VCaP (cell line): ENCODE measurements at regions not wholly inside any gene's neighbourhood (a gene's known extent, or its start where the extent isn't known, plus 50 kb on each side); places are given as distances from the start of the nearest gene placed in this dataset.

Experiments
- H3K27ac ChIP-seq: fragments of 450-650 bp; 2 replicates; pipeline ENCODE4 v1.5.1; 2017
- TF ChIP-seq, protein P1 (sequence below): fragments of 450-650 bp; conservative IDR thresholded peaks from 2 replicates; pipeline ENCODE4 v1.5.1; 2017; ENCODE audit warnings: mild to moderate bottlenecking, moderate library complexity

DNA sequence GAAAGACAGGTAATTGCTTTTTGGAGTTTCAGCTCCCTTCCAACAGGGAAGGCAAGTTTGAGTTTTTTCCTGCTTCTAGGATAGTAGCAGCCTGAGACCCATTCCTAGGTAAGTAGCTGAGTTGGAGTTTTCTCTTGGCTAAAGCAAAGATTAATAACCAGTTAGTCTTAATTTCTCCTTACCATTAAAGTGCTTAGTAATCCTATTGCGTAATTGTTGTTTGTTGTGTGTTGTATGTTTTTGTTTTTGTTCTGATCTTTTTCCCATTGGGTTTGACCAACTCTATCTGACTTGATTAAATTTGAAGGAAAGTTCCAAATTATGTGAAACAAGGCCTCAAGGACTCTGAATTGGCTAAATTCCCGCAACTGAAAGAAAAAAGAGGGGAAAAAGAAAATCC lies 83.5 kb downstream of the TBX22 start:
- no peak overlapping the region for H3K27ac ChIP-seq
- TF ChIP-seq, protein P1, sequence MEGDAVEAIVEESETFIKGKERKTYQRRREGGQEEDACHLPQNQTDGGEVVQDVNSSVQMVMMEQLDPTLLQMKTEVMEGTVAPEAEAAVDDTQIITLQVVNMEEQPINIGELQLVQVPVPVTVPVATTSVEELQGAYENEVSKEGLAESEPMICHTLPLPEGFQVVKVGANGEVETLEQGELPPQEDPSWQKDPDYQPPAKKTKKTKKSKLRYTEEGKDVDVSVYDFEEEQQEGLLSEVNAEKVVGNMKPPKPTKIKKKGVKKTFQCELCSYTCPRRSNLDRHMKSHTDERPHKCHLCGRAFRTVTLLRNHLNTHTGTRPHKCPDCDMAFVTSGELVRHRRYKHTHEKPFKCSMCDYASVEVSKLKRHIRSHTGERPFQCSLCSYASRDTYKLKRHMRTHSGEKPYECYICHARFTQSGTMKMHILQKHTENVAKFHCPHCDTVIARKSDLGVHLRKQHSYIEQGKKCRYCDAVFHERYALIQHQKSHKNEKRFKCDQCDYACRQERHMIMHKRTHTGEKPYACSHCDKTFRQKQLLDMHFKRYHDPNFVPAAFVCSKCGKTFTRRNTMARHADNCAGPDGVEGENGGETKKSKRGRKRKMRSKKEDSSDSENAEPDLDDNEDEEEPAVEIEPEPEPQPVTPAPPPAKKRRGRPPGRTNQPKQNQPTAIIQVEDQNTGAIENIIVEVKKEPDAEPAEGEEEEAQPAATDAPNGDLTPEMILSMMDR, result no peak

DNA sequence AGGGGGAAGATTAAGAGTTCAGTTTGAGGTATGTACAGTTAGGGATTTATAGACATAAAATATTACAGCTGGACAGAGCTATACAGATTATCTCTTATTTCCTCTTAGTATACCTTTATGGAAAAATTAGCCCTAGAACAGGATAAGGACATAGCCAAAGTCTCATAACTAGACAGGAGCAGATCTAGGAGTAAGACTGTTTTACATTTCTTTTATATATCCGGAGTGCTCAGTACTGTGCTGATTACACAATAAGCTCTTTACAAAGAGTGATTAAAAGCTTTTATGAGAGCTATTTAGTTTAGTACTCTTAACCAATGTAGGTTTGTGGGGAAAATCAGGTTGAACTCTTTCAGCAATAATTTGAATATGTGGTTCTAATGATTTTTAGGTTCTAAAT lies 105.8 kb downstream of the TBX22 start:
- no peak overlapping the region for H3K27ac ChIP-seq
- TF ChIP-seq, protein P1, result no peak

DNA sequence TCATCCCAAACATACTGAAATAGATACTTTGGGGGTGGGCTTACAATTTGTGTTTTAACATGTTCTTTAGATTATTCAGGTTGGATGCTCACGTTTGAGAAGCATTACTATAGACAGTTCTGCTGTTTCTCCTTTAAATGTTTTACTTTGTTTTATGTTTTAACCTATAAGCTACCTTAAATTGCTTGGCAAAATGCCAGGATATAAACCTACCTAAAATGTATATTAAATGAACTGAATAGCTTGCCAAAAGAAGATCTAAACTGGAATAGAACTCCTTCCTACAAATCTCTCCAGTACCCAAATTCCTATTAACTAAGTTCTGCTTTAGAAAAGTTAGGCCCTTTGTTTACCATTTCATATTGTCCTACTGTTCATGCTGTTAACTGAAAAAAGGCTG lies 124.4 kb downstream of the TBX22 start:
- no peak overlapping the region for H3K27ac ChIP-seq
- TF ChIP-seq, protein P1, result no peak

DNA sequence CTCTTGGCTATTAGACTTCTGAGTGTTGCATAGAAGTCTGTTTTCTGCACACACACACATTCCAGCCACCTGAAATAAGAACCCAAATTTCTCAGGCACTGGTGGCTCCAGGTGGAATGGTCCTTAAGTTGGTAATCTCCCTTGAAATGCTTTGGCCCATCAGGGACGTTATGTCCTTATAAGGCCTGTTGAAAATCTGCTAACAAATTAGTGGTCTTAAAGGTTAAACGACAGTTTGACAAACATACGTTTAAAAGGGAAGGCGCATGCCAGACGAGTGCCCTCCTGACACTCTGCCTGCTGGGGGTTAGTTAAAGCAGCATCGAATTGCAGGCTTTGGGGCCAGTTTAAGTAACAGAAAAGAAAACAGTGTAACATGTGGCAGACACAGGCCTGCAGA lies 125.0 kb downstream of the TBX22 start:
- H3K27ac ChIP-seq, result no peak overlapping the region
- TF ChIP-seq, protein P1, result no peak

DNA sequence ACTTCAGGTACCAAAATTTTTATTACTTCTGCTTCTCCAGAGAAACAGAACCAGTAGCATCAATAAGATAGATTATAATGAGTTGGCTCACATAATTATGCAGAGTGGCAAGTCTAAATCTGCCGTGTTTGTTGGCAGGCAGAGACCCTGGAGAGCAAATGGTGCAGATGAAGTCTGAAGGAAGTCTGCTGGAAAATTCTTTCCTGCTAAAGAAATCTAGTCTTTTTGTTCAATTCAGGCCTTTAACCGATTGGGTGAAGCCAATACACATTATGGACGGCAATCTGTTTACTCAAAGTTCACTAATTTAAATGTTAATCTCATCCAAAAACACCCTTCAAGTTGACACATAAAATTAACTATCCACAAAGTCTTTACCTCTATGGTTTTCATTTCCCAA lies 156.0 kb downstream of the TBX22 start:
- TF ChIP-seq, protein P1, result no peak
- H3K27ac ChIP-seq, result no peak overlapping the region

DNA sequence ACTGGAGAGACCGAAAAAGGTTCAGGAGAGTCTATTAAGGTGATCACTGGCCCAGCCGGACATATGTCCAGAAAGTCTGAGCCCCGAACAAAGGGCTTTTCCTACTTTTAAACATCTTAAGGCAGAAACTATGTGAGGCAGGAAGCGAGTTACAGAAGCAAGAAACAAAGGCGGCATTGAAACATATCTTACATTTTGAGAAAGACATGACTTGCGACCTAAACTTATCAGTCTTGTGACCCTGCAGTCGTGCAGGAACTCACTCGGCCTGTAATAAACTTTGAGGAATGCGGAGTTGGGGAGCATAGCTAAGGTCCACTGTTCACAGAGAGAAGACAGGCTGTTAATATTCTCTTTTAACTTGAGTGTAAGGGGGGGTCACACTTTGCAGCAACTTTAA lies 158.7 kb downstream of the TBX22 start:
- no peak overlapping the region for H3K27ac ChIP-seq
- TF ChIP-seq, protein P1, result no peak

DNA sequence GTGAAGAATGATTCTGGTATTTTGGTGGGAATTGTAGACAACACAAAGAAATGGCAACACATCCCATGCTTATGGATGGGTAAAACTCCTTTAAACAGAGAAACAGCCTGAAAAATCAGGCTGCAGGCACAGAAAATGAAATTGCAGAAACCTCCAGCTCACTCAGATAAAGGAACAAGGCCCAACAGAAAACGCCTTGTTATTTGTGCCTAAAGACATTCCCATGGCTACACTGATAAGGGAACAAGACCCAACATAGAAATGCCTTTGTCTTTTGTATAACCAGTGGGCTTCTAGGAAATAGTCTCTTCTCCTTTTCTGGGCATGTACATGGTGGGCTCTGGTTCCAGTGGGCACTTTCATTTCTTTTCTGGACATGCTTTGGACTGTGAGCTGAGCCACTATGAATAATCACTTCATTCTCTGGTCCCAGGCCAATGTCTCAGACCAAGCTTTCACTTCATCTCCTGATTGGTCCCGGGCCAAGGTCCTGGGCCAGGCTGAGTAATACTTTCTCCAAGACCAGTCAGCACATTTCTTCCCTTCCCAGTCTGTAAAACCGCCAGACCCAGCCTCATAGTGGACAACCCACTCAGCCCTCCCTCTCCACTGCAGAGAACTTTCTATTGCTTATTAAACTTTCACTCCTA lies 160.5 kb downstream of the TBX22 start:
- H3K27ac ChIP-seq, result no peak overlapping the region
- TF ChIP-seq, protein P1, result no peak
